ENCODE measurements at regions not wholly inside any gene's neighbourhood (a gene's known extent, or its start where the extent isn't known, plus 50 kb on each side); places are given as distances from the start of the nearest gene placed in this dataset.

GRCh38 chr1:71330991-71331390 lies 250.2 kb upstream of the ZRANB2 start (continued):
- no peak for TF ChIP-seq MGA (IDR thresholded peaks at IDR 0.05)
- no peak for TF ChIP-seq LARP7 (IDR thresholded peaks at IDR 0.05)
